ENCODE measurements at regions not wholly inside any gene's neighbourhood (a gene's known extent, or its start where the extent isn't known, plus 50 kb on each side); places are given as distances from the start of the nearest gene placed in this dataset.

- TF ChIP-seq CTCF (IDR thresholded peaks at IDR 0.05) = no peak
- no peak for TF ChIP-seq POLR2A (IDR thresholded peaks at IDR 0.05)
Observed at GRCh38 chr2:191516260-191516659, 161.7 kb upstream of the NABP1 start.

All from thyroid gland (tissue), 4 donors.